GM19468 (cell line): ENCODE measurements at regions not wholly inside any gene's neighbourhood (a gene's known extent, or its start where the extent isn't known, plus 50 kb on each side); places are given as distances from the start of the nearest gene placed in this dataset.
"Not testable (repeated sequence)": the region's sequence is repeated elsewhere in the genome, so short reads cannot be mapped to it uniquely, and the experiment has no call there.

Experiments
- ATAC-seq: cut with Tn5 transposase; IDR thresholded peaks from one replicate; pipeline ENCODE4 v1.9.1; 2021; ENCODE audit warnings: mild to moderate bottlenecking, moderate library complexity, moderate number of reproducible peaks; ENCODE audit not compliant: unreplicated experiment; ENCODE audit errors: extremely low read depth

DNA sequence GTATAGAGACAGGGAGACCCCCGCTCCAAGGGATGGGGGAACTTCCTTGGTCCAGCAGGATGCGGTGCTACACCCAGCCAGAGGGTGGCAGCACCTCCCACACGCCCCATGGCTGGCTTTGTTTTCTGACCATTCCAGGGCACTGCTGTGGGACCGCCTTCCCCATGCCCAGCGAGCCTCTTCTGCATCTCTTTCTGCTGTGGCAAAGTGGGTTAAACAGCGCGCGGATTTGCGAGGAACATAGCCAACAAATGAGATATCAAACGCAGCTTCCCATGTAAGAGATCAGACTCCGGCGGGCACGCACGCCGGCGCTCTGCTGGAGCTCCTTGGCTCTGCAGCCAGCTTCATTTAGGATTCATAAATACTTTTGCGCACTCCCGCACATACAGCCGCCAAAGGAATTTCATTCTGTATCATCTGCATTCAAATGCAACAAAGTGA, 485.8 kb upstream of the CADM1 start:
- no peak for ATAC-seq

DNA sequence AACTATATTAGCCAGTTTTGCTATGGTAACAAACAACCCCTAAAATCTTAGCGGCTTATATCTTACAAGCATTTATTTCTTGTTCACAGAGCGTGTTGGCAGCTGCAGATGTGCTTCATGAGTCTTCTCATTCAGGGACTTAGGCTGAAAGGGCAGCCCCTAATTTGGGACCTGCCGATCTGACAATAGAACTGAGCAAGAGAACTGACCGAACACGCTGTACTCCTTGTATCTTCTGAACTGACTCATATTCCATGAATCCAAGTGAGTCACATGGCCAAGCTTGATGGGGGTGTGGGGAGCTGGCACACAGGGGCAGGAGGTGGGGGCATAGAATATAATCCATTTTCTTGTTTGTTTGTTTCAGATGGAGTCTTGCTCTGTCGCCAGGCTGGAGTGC, 481.7 kb upstream of the CADM1 start:
- ATAC-seq: no peak

- ATAC-seq: no peak
Observed at GRCh38 chr11:115984228-115984627, 480.0 kb upstream of the CADM1 start.

DNA sequence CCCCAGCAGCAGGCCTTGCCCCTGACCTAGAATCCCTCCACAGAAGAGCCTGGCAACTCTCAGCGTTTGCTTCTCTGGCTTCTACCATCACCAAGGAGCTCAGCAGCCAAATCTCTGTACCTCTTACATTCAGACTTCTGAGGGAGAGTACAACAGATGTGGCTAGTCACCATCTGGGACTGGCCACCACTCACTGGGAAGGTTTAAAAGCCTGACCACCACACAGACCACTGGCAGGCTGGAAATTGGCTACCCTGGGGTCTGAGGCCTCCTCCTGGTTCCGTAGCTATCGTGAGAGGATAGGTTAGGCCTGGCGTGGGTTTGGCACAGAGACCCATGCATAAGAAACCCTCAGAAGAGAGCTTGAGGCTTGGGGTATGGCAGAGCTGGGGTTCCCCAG, 478.5 kb upstream of the CADM1 start:
- no peak for ATAC-seq

DNA sequence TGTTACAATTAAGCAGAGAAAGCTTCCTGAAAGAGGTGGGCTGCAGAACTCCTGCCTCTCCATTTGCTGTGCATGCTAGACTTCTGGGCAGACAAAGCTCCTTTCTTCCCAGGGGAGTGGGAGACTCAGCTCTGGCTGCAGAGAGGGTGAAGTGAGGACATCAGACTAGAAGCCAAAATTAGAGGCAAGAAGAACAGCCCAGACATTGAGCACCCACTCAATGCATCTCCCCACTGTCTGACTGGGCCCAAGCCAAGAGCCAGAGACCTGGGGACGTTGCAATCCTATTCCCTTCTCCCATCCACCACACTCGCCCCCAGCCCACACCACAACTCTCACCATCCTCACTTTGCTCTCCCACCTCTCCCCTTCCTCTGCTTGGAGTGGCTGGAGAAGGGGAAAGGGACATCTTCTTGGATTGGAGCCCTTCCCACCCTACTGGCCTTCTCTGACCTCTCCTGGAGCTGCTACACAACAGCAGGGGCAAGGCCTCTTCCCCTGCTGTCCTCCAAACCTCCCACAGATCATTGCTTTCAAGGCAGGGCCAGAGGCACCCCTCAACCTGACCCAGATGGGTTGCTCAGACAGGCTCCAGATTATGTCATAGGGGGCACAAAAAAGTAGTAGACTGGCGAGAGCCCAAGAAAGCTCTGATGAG, 477.7 kb upstream of the CADM1 start:
- no peak for ATAC-seq

- ATAC-seq: no peak
Observed at GRCh38 chr11:115981104-115981481, 476.9 kb upstream of the CADM1 start.

- no peak for ATAC-seq
Observed at GRCh38 chr11:115980337-115981103, 476.3 kb upstream of the CADM1 start.

DNA sequence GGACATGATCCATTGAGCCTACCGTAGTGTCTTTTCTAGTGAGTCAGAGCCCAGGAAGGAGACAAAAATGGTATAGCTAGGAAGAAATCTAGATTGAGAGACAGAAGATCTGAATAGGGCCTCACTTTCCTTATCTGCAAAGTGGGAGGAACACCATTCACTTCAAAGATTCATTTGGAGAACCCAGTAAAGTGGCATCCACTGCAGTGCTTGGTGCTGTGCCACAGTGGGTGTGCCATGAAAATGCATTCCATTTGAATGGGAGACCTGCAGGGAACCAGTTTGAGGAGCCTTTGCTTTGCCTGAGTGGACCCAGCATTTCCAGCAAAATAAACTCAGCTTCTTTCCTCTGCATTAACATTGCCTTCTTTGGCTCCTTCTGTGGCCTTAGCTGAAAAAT, 470.5 kb upstream of the CADM1 start:
- ATAC-seq: no peak

DNA sequence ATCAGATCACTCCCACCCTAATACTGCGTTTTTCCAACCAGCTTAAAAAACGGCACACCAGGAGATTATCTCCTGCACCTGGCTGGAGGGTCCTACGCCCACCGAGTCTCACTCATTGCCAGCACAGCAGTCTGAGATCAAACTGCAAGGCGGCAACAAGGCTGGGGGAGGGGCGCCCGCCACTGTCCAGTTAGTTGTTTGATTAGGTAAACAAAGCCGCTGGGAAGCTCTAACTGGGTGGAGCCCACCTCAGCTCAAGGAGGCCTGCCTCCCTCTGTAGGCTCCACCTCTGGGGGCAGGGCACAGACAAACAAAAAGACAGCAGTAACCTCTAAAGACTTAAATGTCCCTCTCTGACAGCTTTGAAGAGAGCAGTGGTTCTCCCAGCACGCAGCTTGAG, 463.0 kb upstream of the CADM1 start:
- ATAC-seq: not testable (repeated sequence)

- ATAC-seq: no peak
Observed at GRCh38 chr11:115965767-115966504, 461.7 kb upstream of the CADM1 start.

- ATAC-seq: no peak
Observed at GRCh38 chr11:115964091-115964490, 459.9 kb upstream of the CADM1 start.

DNA sequence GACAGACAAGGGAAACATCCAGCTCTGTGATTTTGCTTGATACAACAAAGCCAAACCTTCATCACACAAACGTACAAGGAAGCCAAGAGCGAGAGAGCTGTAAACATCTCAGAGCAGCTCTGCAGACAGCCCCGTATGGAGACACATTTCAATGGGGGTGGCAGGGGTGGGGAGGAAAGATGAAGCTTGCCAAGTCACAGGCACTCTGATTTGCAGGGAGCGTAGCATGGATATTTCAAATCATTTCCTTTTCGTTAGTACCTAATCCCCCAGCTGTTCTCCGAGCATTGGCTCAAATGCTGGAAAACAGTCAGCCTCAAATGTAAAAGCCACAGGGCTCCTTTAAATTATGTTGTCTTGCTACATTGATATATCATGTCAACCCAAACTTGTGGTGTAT, 458.9 kb upstream of the CADM1 start:
- no peak for ATAC-seq

GRCh38 chr11:115961159-115962003, 457.2 kb upstream of the CADM1 start:
- no peak for ATAC-seq

- ATAC-seq: no peak
Observed at GRCh38 chr11:115959081-115959486, 454.9 kb upstream of the CADM1 start.

GRCh38 chr11:115958089-115959000, 454.1 kb upstream of the CADM1 start:
- ATAC-seq: no peak

- ATAC-seq: no peak
Observed at GRCh38 chr11:115955803-115956202, 451.6 kb upstream of the CADM1 start.

GRCh38 chr11:115950660-115951059, 446.4 kb upstream of the CADM1 start:
- no peak for ATAC-seq

- ATAC-seq: no peak
Observed at GRCh38 chr11:115944596-115944995, 440.4 kb upstream of the CADM1 start.

DNA sequence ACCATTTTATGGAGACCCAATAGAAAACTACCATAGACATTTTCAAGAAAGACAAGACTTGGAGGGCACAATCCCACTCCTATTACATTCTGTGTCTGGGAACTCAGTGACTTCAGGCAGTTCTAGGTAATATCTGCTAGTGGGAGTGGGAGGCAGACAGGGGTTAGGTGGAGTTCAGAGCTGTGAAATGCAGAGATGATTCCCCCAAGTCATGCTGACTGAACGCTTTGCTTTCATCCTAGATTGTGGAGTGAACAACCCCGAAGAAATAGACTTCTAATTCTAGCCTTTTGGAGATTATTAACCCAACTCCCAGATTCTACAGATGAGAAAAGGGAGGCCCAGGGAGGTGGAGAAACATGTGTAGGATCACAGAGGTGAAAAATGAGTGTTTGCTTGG, 437.8 kb upstream of the CADM1 start:
- no peak for ATAC-seq
